DOHH2 (cell line): ENCODE measurements at regions not wholly inside any gene's neighbourhood (a gene's known extent, or its start where the extent isn't known, plus 50 kb on each side); places are given as distances from the start of the nearest gene placed in this dataset.
"Not testable (repeated sequence)": the region's sequence is repeated elsewhere in the genome, so short reads cannot be mapped to it uniquely, and the experiment has no call there.

Experiments used
- H3F3A ChIP-seq: fragments of 200-600 bp; sonication (generic), shearing (Covaris generic); 2 replicates; pipeline ENCODE4 v1.6.0; 2016; ENCODE audit warnings: antibody characterized with exemption, mild to moderate bottlenecking; ENCODE audit not compliant: control insufficient read depth, insufficient read depth
- H3K27ac ChIP-seq: fragments of 200-600 bp; sonication (generic); 2 replicates; pipeline ENCODE4 v1.5.1; 2014; ENCODE audit warnings: low read depth, mild to moderate bottlenecking, low read length, moderate library complexity
- H3K27me3 ChIP-seq: fragments of 200-600 bp; sonication (generic); 2 replicates; pipeline ENCODE4 v1.6.1; 2014; ENCODE audit warnings: mild to moderate bottlenecking, low read length, mixed read lengths; ENCODE audit not compliant: control insufficient read depth
- H3K36me3 ChIP-seq: fragments of 200-600 bp; sonication (generic); 2 replicates; pipeline ENCODE4 v1.6.1; 2014; ENCODE audit warnings: mild to moderate bottlenecking, low read length, moderate library complexity, mixed read lengths; ENCODE audit not compliant: control insufficient read depth
- H3K4me1 ChIP-seq: fragments of 200-600 bp; sonication (generic); 2 replicates; pipeline ENCODE4 v1.6.1; 2014; ENCODE audit warnings: mild to moderate bottlenecking, low read length, mixed read lengths; ENCODE audit not compliant: control insufficient read depth
- H3K4me2 ChIP-seq: fragments of 200-600 bp; sonication (generic); 2 replicates; pipeline ENCODE4 v1.6.0; 2014; ENCODE audit warnings: mild to moderate bottlenecking, low read length, moderate library complexity
- H3K4me3 ChIP-seq: fragments of 200-600 bp; sonication (generic); 2 replicates; pipeline ENCODE4 v1.5.1; 2014; ENCODE audit warnings: mild to moderate bottlenecking, low read length, mixed read lengths
- H3K79me2 ChIP-seq: fragments of 200-600 bp; sonication (generic); 2 replicates; pipeline ENCODE4 v1.6.1; 2014; ENCODE audit warnings: mild to moderate bottlenecking, low read length, mixed read lengths; ENCODE audit not compliant: control insufficient read depth
- H3K9me2 ChIP-seq: fragments of 200-600 bp; sonication (generic); replicated peaks from 2 replicates; pipeline ENCODE4 v1.6.1; 2014; ENCODE audit warnings: mild to moderate bottlenecking, low read length, mixed read lengths; ENCODE audit not compliant: control insufficient read depth
- H3K9me3 ChIP-seq: fragments of 200-600 bp; sonication (generic); 2 replicates; pipeline ENCODE4 v1.6.1; 2014; ENCODE audit warnings: antibody characterized with exemption, low read length, mixed read lengths; ENCODE audit not compliant: control insufficient read depth, insufficient read depth
- H4K20me1 ChIP-seq: fragments of 200-600 bp; sonication (generic); 2 replicates; pipeline ENCODE4 v1.6.0; 2014; ENCODE audit warnings: low read depth, mild to moderate bottlenecking, antibody characterized with exemption, low read length, moderate library complexity; ENCODE audit not compliant: control insufficient read depth, insufficient read depth
- CTCF ChIP-seq: fragments of 200-600 bp; sonication (generic); IDR thresholded peaks from one replicate; pipeline ENCODE4 v1.5.1; 2014; ENCODE audit warnings: antibody characterized with exemption, mild to moderate bottlenecking, low read depth, low read length; ENCODE audit not compliant: poor library complexity, severe bottlenecking
- EZH2phosphoT487 ChIP-seq: fragments of 200-600 bp; sonication (generic); IDR thresholded peaks from 2 replicates; pipeline ENCODE4 v1.6.1; 2017; ENCODE audit warnings: borderline replicate concordance, mild to moderate bottlenecking, antibody characterized with exemption, low read length, moderate library complexity, mixed read lengths

GRCh38 chr1:68815632-68816031, 318.8 kb upstream of the DEPDC1 start:
- no peaks in the 10 kb centered on the region for H3K27me3 ChIP-seq
- H4K20me1 ChIP-seq: no peaks in the 10 kb centered on the region
- H3K27ac ChIP-seq: no peak overlapping the region
- H3K4me3 ChIP-seq: no peak overlapping the region
- H3K4me1 ChIP-seq: no peaks in the 10 kb centered on the region
- no peaks in the 10 kb centered on the region for H3K9me2 ChIP-seq
- no peaks in the 10 kb centered on the region for H3K36me3 ChIP-seq
- H3K4me2 ChIP-seq: no peak overlapping the region
- no peaks in the 10 kb centered on the region for H3F3A ChIP-seq
- no peaks in the 10 kb centered on the region for H3K79me2 ChIP-seq
- no peaks in the 10 kb centered on the region for H3K9me3 ChIP-seq
- TF ChIP-seq EZH2phosphoT487 (no peak), CTCF (no peak)

GRCh38 chr1:68817505-68818210, 320.8 kb upstream of the DEPDC1 start:
- H3F3A ChIP-seq, H3K4me1 ChIP-seq, H3K27me3 ChIP-seq, H3K36me3 ChIP-seq, H3K27ac ChIP-seq, H3K79me2 ChIP-seq, H3K4me2 ChIP-seq, H3K4me3 ChIP-seq, H3K9me3 ChIP-seq, H3K9me2 ChIP-seq, H4K20me1 ChIP-seq: not testable (repeated sequence)

- H3K9me3 ChIP-seq: no peaks in the 10 kb centered on the region
- no peaks in the 10 kb centered on the region for H3K36me3 ChIP-seq
- H3K4me3 ChIP-seq: no peak overlapping the region
- H3K79me2 ChIP-seq: no peaks in the 10 kb centered on the region
- no peak overlapping the region for H3K4me2 ChIP-seq
- H3K9me2 ChIP-seq: no peaks in the 10 kb centered on the region
- no peaks in the 10 kb centered on the region for H3F3A ChIP-seq
- H3K4me1 ChIP-seq: no peaks in the 10 kb centered on the region
- TF ChIP-seq EZH2phosphoT487: no peak
- peak; percentile 36 for TF ChIP-seq CTCF
- no peaks in the 10 kb centered on the region for H4K20me1 ChIP-seq
- H3K27me3 ChIP-seq: no peaks in the 10 kb centered on the region
- no peak overlapping the region for H3K27ac ChIP-seq
Observed at GRCh38 chr1:68819190-68819829, 322.4 kb upstream of the DEPDC1 start.

GRCh38 chr1:68820151-68820550, 323.3 kb upstream of the DEPDC1 start:
- Histone ChIP-seq H3K27me3 (no peaks in the 10 kb centered on the region), H4K20me1 (no peaks in the 10 kb centered on the region), H3F3A (no peaks in the 10 kb centered on the region), H3K4me2 (no peak overlapping the region), H3K4me1 (no peaks in the 10 kb centered on the region), H3K4me3 (no peak overlapping the region), H3K79me2 (no peaks in the 10 kb centered on the region), H3K36me3 (no peaks in the 10 kb centered on the region), H3K9me3 (no peaks in the 10 kb centered on the region), H3K9me2 (no peaks in the 10 kb centered on the region), H3K27ac (no peak overlapping the region)
- TF ChIP-seq EZH2phosphoT487: no peak
- TF ChIP-seq CTCF: no peak
